ENCODE measurements at regions not wholly inside any gene's neighbourhood (a gene's known extent, or its start where the extent isn't known, plus 50 kb on each side); places are given as distances from the start of the nearest gene placed in this dataset.

DNA sequence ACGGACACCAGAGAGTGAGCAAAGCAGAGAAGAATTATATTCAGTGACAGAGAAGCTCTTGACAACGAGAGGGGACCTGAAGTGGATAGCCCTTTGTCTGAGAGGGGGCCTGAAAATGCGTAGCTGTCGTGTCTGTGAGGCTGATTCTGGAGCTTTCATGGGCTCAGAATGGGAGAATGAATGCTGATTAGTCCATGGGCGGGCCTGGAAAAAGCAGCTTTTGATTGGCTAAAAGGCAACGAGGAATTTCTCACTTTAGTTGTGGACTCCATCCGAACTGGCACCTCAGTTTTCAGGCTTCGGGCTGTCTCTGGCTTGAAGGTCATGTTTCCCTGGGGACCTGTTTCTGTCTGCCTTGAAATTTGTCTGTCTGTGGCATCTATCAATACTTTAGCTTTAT is 487.1 kb downstream of the TECRL start:
- TF ChIP-seq CTCF (conservative IDR thresholded peaks at IDR 0.05; ENCODE audit: low read depth, low read length): no peak
- TF ChIP-seq EZH2 (IDR thresholded peaks at IDR 0.05; ENCODE audit: borderline replicate concordance, low read depth, low read length, poor library complexity, severe bottlenecking): no peak

Measured in A673 (cell line).